ENCODE measurements at regions not wholly inside any gene's neighbourhood (a gene's known extent, or its start where the extent isn't known, plus 50 kb on each side); places are given as distances from the start of the nearest gene placed in this dataset.

DNA sequence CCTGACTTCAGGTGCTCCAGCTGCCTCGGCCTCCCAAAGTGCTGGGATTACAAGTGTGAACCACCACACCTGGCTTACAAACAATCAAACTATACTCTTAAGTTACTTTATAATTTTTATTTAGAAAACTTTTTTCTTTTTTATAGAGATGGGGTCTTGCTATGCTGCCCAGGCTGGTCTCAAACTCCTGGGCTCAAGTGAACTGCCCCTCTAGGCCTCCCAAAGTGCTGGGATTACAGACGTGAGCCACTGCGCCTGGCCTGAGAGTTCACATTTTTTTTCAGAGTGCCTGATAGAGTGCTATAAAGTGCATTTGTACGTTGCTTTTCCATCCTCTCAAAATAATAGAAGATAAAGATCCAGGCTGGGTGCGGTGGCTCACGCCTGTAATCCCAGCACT lies 102.0 kb upstream of the TBL1XR1 start:
- TF ChIP-seq, protein P1, sequence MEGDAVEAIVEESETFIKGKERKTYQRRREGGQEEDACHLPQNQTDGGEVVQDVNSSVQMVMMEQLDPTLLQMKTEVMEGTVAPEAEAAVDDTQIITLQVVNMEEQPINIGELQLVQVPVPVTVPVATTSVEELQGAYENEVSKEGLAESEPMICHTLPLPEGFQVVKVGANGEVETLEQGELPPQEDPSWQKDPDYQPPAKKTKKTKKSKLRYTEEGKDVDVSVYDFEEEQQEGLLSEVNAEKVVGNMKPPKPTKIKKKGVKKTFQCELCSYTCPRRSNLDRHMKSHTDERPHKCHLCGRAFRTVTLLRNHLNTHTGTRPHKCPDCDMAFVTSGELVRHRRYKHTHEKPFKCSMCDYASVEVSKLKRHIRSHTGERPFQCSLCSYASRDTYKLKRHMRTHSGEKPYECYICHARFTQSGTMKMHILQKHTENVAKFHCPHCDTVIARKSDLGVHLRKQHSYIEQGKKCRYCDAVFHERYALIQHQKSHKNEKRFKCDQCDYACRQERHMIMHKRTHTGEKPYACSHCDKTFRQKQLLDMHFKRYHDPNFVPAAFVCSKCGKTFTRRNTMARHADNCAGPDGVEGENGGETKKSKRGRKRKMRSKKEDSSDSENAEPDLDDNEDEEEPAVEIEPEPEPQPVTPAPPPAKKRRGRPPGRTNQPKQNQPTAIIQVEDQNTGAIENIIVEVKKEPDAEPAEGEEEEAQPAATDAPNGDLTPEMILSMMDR (IDR thresholded peaks at IDR 0.05; ENCODE audit: low read depth, low read length): no peak
- TF ChIP-seq, protein P2, sequence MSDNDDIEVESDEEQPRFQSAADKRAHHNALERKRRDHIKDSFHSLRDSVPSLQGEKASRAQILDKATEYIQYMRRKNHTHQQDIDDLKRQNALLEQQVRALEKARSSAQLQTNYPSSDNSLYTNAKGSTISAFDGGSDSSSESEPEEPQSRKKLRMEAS (IDR thresholded peaks at IDR 0.05; ENCODE audit: low read depth, low read length): no peak
- TF ChIP-seq POLR2A (IDR thresholded peaks at IDR 0.05; ENCODE audit: extremely low read depth, insufficient read length): no peak
